SK-N-SH (cell line): ENCODE measurements at regions not wholly inside any gene's neighbourhood (a gene's known extent, or its start where the extent isn't known, plus 50 kb on each side); places are given as distances from the start of the nearest gene placed in this dataset.

Experiments
- CTCF ChIA-PET: fragments of 300-600, 350-600 bp; formaldehyde crosslinking; extraction: SDS; loops from one replicate; lab custom pipeline; 2021; lab: Yijun Ruan, JAX
- POLR2A ChIA-PET: fragments of 350-600 bp; sonication (Branson Sonifier 250); formaldehyde crosslinking; extraction: SDS; loops from one replicate; lab custom pipeline; 2020; ENCODE audit warnings: antibody characterized with exemption, inconsistent platforms; lab: Yijun Ruan, JAX
- DNase-seq: peaks from one replicate; pipeline ENCODE4 v3.0.0; 2012
- H2AFZ ChIP-seq: fragments of 200-600 bp; sonication (generic); 2 replicates; pipeline ENCODE4 v1.8.1; 2016; ENCODE audit warnings: antibody characterized with exemption, mild to moderate bottlenecking, low read depth
- H3F3A ChIP-seq: fragments of 200-600 bp; sonication (generic); replicated peaks from 2 replicates; pipeline ENCODE3; 2016; ENCODE audit warnings: antibody characterized with exemption, mild to moderate bottlenecking; ENCODE audit not compliant: insufficient read depth
- H3K27ac ChIP-seq, 2 experiments: fragments of 200-500 bp in 1 of 2; fragments of 200-600 bp in 1 of 2; sonication (Bioruptor generic) in 1 of 2; sonication (generic), shearing (Covaris generic) in 1 of 2; 2 replicates each; pipeline versions ENCODE4 v1.5.1 to v1.6.1; 2014 to 2016; ENCODE audit warnings: low read depth in 2 of 2, inconsistent platforms in 1 of 2, low read length in 1 of 2, mild to moderate bottlenecking in 1 of 2, mixed read lengths in 1 of 2
- H3K27me3 ChIP-seq: fragments of 200-600 bp; sonication (generic), shearing (Covaris generic); 2 replicates; pipeline ENCODE4 v1.6.1; 2016; ENCODE audit warnings: mixed run types; ENCODE audit not compliant: insufficient read depth
- H3K36me3 ChIP-seq, 2 experiments: fragments of 200-500 bp in 1 of 2; fragments of 200-600 bp in 1 of 2; sonication (Bioruptor generic) in 1 of 2; sonication (generic) in 1 of 2; replicated peaks in 1 of 2; 2 replicates each; pipeline versions ENCODE3 to v1.5.1; 2014 to 2016; ENCODE audit warnings: low read length in 1 of 2, mild to moderate bottlenecking in 1 of 2; ENCODE audit not compliant: insufficient read depth in 2 of 2, control insufficient read depth in 1 of 2
- H3K4me1 ChIP-seq, 2 experiments: fragments of 200-500 bp in 1 of 2; fragments of 200-600 bp in 1 of 2; sonication (Bioruptor generic) in 1 of 2; sonication (generic), shearing (Covaris generic) in 1 of 2; 2 replicates each; pipeline versions ENCODE4 v1.5.1 to v1.6.1; 2014 to 2016; ENCODE audit warnings: low read depth in 1 of 2, low read length in 1 of 2, mixed run types in 1 of 2; ENCODE audit not compliant: insufficient read depth in 2 of 2, control insufficient read depth in 1 of 2
- H3K4me2 ChIP-seq: fragments of 200-600 bp; sonication (generic), shearing (Covaris generic); 2 replicates; pipeline ENCODE4 v1.6.1; 2017; ENCODE audit warnings: mixed run types
- H3K4me3 ChIP-seq, 2 experiments: fragments of 200-500 bp in 1 of 2; fragments of 200-600 bp in 1 of 2; sonication (Bioruptor generic) in 1 of 2; sonication (generic), shearing (Covaris generic) in 1 of 2; 2 replicates each; pipeline versions ENCODE4 v1.5.1 to v1.8.1; 2014 to 2016; ENCODE audit warnings: low read depth in 2 of 2, inconsistent platforms in 1 of 2, low read length in 1 of 2, mild to moderate bottlenecking in 1 of 2, mixed read lengths in 1 of 2, moderate library complexity in 1 of 2
- H3K79me2 ChIP-seq: fragments of 200-600 bp; sonication (generic); 2 replicates; pipeline ENCODE4 v1.8.1; 2017; ENCODE audit warnings: mild to moderate bottlenecking; ENCODE audit not compliant: insufficient read depth
- H3K9ac ChIP-seq: fragments of 200-600 bp; sonication (generic); 2 replicates; pipeline ENCODE4 v1.6.1; 2017; ENCODE audit warnings: mixed run types
- H3K9me2 ChIP-seq: fragments of 200-600 bp; sonication (generic); 2 replicates; pipeline ENCODE4 v1.6.1; 2017; ENCODE audit warnings: mixed run types
- H3K9me3 ChIP-seq: fragments of 200-600 bp; sonication (generic); 2 replicates; pipeline ENCODE4 v1.6.1; 2017; ENCODE audit warnings: mixed run types, mild to moderate bottlenecking, moderate library complexity
- H4K20me1 ChIP-seq: fragments of 200-600 bp; sonication (generic); 2 replicates; pipeline ENCODE4 v1.6.1; 2017; ENCODE audit warnings: mild to moderate bottlenecking, mixed run types; ENCODE audit not compliant: insufficient read depth
- FOXM1 ChIP-seq: IDR thresholded peaks from 2 replicates; pipeline ENCODE4 v1.4.0; 2012; ENCODE audit warnings: low read depth, mild to moderate bottlenecking
- MEF2A ChIP-seq: IDR thresholded peaks from 2 replicates; pipeline ENCODE4 v1.4.0; 2012; ENCODE audit warnings: low read depth, borderline replicate concordance
- REST ChIP-seq: IDR thresholded peaks from 2 replicates; pipeline ENCODE4 v1.6.1; 2012; ENCODE audit warnings: mild to moderate bottlenecking, low read depth, low read length, moderate library complexity
- RFX5 ChIP-seq: IDR thresholded peaks from 2 replicates; pipeline ENCODE4 v1.6.1; 2012; ENCODE audit warnings: mild to moderate bottlenecking, improper control_type of control experiment, low read length
- SIN3A ChIP-seq: IDR thresholded peaks from 2 replicates; pipeline ENCODE4 v1.6.1; 2012; ENCODE audit warnings: low read depth, mild to moderate bottlenecking, low read length, moderate library complexity, borderline replicate concordance
- USF1 ChIP-seq: IDR thresholded peaks from 2 replicates; pipeline ENCODE4 v1.4.0; 2012; ENCODE audit warnings: low read depth, borderline replicate concordance
- YY1 ChIP-seq: IDR thresholded peaks from 2 replicates; pipeline ENCODE4 v1.4.0; 2012; ENCODE audit warnings: low read depth, mild to moderate bottlenecking
- WGBS: methylation state at CpG from one replicate; pipeline ENCODE4 v1.1.6; 2017; ENCODE audit warnings: low lambda C conversion rate; 5-methylcytosine and 5-hydroxymethylcytosine counted together
- TF ChIP-seq, protein P1 (sequence below): IDR thresholded peaks from 2 replicates; pipeline ENCODE4 v1.4.0; 2012; ENCODE audit warnings: low read depth, borderline replicate concordance
- TF ChIP-seq, protein P2 (sequence below): fragments of 150-350 bp; IDR thresholded peaks from 2 replicates; pipeline ENCODE4 v1.6.1; 2016; ENCODE audit warnings: mild to moderate bottlenecking, low read depth, low read length

- TF ChIP-seq, protein P1, sequence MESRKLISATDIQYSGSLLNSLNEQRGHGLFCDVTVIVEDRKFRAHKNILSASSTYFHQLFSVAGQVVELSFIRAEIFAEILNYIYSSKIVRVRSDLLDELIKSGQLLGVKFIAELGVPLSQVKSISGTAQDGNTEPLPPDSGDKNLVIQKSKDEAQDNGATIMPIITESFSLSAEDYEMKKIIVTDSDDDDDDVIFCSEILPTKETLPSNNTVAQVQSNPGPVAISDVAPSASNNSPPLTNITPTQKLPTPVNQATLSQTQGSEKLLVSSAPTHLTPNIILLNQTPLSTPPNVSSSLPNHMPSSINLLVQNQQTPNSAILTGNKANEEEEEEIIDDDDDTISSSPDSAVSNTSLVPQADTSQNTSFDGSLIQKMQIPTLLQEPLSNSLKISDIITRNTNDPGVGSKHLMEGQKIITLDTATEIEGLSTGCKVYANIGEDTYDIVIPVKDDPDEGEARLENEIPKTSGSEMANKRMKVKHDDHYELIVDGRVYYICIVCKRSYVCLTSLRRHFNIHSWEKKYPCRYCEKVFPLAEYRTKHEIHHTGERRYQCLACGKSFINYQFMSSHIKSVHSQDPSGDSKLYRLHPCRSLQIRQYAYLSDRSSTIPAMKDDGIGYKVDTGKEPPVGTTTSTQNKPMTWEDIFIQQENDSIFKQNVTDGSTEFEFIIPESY, result no peak
- TF ChIP-seq MEF2A (no peak), USF1 (no peak)
Observed at GRCh38 chr4:127482049-127482448, 150.7 kb upstream of the INTU start (continued).

DNA sequence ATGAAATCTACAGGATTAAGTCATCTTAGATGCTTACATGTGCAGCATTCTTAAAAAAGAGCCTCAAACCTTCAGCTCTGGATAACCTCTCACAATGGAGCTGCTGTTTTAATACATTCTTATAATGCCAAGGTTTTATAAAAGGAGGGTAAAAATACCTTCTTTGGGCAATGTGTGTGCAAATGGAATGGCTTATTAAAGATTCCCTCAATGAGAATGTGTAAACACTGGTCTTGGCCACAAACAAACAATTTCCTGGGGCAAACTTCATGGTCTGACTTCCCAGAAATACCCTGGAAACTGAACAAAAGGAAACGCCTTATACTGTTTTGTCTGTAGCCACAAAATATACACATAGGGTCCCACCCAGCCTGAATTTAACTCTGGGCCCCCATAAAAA lies 148.6 kb upstream of the INTU start:
- DNase-seq, result no peak
- Histone ChIP-seq H4K20me1 (no peaks in the 10 kb centered on the region), H3K9me2 (no peaks in the 10 kb centered on the region), H3K9me3 (no peaks in the 10 kb centered on the region), H3K36me3 (no peaks in the 10 kb centered on the region), H3K79me2 (no peaks in the 10 kb centered on the region), H3K4me3 (no peak overlapping the region), H3F3A (no peaks in the 10 kb centered on the region), H3K9ac (no peak overlapping the region), H2AFZ (no peak overlapping the region), H3K4me1 (no peaks in the 10 kb centered on the region), H3K27me3 (no peaks in the 10 kb centered on the region), H3K27ac (no peak overlapping the region), H3K4me2 (no peak overlapping the region)
- POLR2A ChIA-PET, result no interaction called here
- CTCF ChIA-PET, result interaction anchor here (1.0 kb wide), 1 partner anchor 103 kb away, joined by 4 read pairs; no protein-coding TSS in a partner anchor
- WGBS, result 35% methylated on average over 1 of the region's 1 CpG
- no peak for TF ChIP-seq FOXM1
- TF ChIP-seq RFX5, result no peak
- TF ChIP-seq REST, result no peak

DNA sequence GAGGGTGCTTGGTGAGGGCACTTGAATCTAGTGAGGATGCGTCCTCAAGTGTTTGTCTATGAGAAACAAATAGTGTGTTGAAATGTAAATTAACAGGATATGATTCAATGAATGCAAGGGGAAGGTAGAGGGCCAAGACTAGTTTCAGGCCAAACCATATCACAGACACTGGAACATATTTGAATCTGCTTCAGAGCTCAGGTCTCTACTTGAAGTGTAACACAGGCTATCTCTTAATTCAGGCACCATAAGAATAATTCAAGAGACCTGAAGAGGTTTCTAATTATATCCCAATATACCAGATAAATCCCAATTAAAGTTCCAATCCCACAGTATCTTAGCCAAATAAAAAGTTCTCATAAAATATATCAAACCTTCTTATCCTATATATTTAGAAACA lies 146.5 kb upstream of the INTU start:
- no peak overlapping the region for H3K27ac ChIP-seq
- 41% methylated on average over 1 of the region's 1 CpG for WGBS

More for the DNA sequence above, 146.5 kb upstream of the INTU start:
- Histone ChIP-seq H3K9ac (no peak overlapping the region), H3K4me1 (no peaks in the 10 kb centered on the region), H3K9me3 (no peaks in the 10 kb centered on the region), H3K4me2 (no peak overlapping the region), H3K9me2 (no peaks in the 10 kb centered on the region), H4K20me1 (no peaks in the 10 kb centered on the region), H3K79me2 (no peaks in the 10 kb centered on the region), H3K36me3 (no peaks in the 10 kb centered on the region), H2AFZ (no peak overlapping the region), H3K27me3 (no peaks in the 10 kb centered on the region), H3K4me3 (no peak overlapping the region), H3F3A (no peaks in the 10 kb centered on the region)
- no peak for TF ChIP-seq FOXM1
- TF ChIP-seq, protein P2, sequence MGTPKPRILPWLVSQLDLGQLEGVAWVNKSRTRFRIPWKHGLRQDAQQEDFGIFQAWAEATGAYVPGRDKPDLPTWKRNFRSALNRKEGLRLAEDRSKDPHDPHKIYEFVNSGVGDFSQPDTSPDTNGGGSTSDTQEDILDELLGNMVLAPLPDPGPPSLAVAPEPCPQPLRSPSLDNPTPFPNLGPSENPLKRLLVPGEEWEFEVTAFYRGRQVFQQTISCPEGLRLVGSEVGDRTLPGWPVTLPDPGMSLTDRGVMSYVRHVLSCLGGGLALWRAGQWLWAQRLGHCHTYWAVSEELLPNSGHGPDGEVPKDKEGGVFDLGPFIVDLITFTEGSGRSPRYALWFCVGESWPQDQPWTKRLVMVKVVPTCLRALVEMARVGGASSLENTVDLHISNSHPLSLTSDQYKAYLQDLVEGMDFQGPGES, result no peak
- TF ChIP-seq MEF2A, result no peak
- no peak for TF ChIP-seq SIN3A
- TF ChIP-seq YY1, result no peak
- CTCF ChIA-PET, result no interaction called here
- POLR2A ChIA-PET, result no interaction called here
- no peak for DNase-seq
